ENCODE measurements at regions not wholly inside any gene's neighbourhood (a gene's known extent, or its start where the extent isn't known, plus 50 kb on each side); places are given as distances from the start of the nearest gene placed in this dataset.

- TF ChIP-seq CTCF (IDR thresholded peaks at IDR 0.05), result no peak
- no peak for TF ChIP-seq POLR2A (IDR thresholded peaks at IDR 0.05)
These were observed 397.7 kb upstream of the NFE2L3 start for GRCh38 chr7:25754333-25754732.
